MM.1S (cell line): ENCODE measurements at regions not wholly inside any gene's neighbourhood (a gene's known extent, or its start where the extent isn't known, plus 50 kb on each side); places are given as distances from the start of the nearest gene placed in this dataset.

Source experiments
- DNase-seq: peaks from one replicate; pipeline ENCODE4 v3.0.0-alpha.2; 2015
- H2AFZ ChIP-seq: fragments of 300-600 bp; sonication (generic); 2 replicates; pipeline ENCODE4 v1.6.0; 2016; ENCODE audit warnings: antibody characterized with exemption, low read length
- H3F3A ChIP-seq: fragments of 300-600 bp; sonication (generic); 2 replicates; pipeline ENCODE4 v1.6.1; 2016; ENCODE audit warnings: mild to moderate bottlenecking, antibody characterized with exemption, low read length, moderate library complexity, mixed read lengths; ENCODE audit not compliant: insufficient read depth
- H3K27ac ChIP-seq: fragments of 300-600 bp; sonication (generic); 2 replicates; pipeline ENCODE4 v1.5.1; 2016; ENCODE audit warnings: mild to moderate bottlenecking, low read length
- H3K27me3 ChIP-seq: fragments of 300-600 bp; sonication (generic); replicated peaks from 2 replicates; pipeline ENCODE4 v1.6.0; 2016; ENCODE audit warnings: low read length; ENCODE audit not compliant: insufficient read depth
- H3K36me3 ChIP-seq: fragments of 300-600 bp; sonication (generic); replicated peaks from 2 replicates; pipeline ENCODE4 v1.6.1; 2016; ENCODE audit warnings: mild to moderate bottlenecking, low read length, mixed read lengths; ENCODE audit not compliant: insufficient read depth
- H3K4me1 ChIP-seq: fragments of 300-600 bp; sonication (generic); 2 replicates; pipeline ENCODE4 v1.6.1; 2016; ENCODE audit warnings: low read length, mixed read lengths
- H3K4me2 ChIP-seq: fragments of 300-600 bp; sonication (generic); 2 replicates; pipeline ENCODE4 v1.6.0; 2016; ENCODE audit warnings: low read depth, low read length
- H3K4me3 ChIP-seq: fragments of 300-600 bp; sonication (generic); 2 replicates; pipeline ENCODE4 v1.5.1; 2016; ENCODE audit warnings: low read length, mixed read lengths
- H3K79me2 ChIP-seq: fragments of 300-600 bp; sonication (generic); 2 replicates; pipeline ENCODE4 v1.6.1; 2016; ENCODE audit warnings: mixed run types, low read length, mixed read lengths
- H3K9ac ChIP-seq: fragments of 300-600 bp; sonication (generic); 2 replicates; pipeline ENCODE4 v1.6.1; 2016; ENCODE audit warnings: low read length, mixed read lengths
- H3K9me2 ChIP-seq: fragments of 300-600 bp; sonication (generic); replicated peaks from 2 replicates; pipeline ENCODE4 v1.6.1; 2016; ENCODE audit warnings: mild to moderate bottlenecking, low read length, mixed read lengths; ENCODE audit not compliant: insufficient read depth
- H3K9me3 ChIP-seq: fragments of 300-600 bp; sonication (generic); replicated peaks from 2 replicates; pipeline ENCODE4 v1.6.1; 2016; ENCODE audit warnings: mild to moderate bottlenecking, low read length, mixed read lengths; ENCODE audit not compliant: insufficient read depth
- H4K20me1 ChIP-seq: fragments of 300-600 bp; sonication (generic); 2 replicates; pipeline ENCODE4 v1.6.1; 2016; ENCODE audit warnings: mild to moderate bottlenecking, low read length, moderate library complexity, mixed read lengths; ENCODE audit not compliant: insufficient read depth
- EZH2 ChIP-seq: fragments of 300-600 bp; sonication (generic); optimal IDR thresholded peaks from 2 replicates; pipeline ENCODE3; 2017; ENCODE audit warnings: low read depth, mild to moderate bottlenecking, antibody characterized with exemption, low read length, mixed read lengths
- EZH2phosphoT487 ChIP-seq: fragments of 300-600 bp; sonication (generic); IDR thresholded peaks from 2 replicates; pipeline ENCODE4 v1.6.1; 2018; ENCODE audit warnings: antibody characterized with exemption, low read length
- TF ChIP-seq, protein P1 (sequence below): fragments of 300-600 bp; sonication (generic); IDR thresholded peaks from 2 replicates; pipeline ENCODE4 v1.5.1; 2016; ENCODE audit warnings: antibody characterized with exemption, low read length, mixed read lengths

- Histone ChIP-seq H3K4me3 (no peak overlapping the region), H3K79me2 (no peaks in the 10 kb centered on the region), H3K9me2 (no peaks in the 10 kb centered on the region), H3K36me3 (no peaks in the 10 kb centered on the region), H3K27ac (no peak overlapping the region), H3K9me3 (no peaks in the 10 kb centered on the region), H4K20me1 (no peaks in the 10 kb centered on the region), H3F3A (no peaks in the 10 kb centered on the region), H2AFZ (no peak overlapping the region), H3K4me1 (no peaks in the 10 kb centered on the region), H3K27me3 (no peaks in the 10 kb centered on the region), H3K4me2 (no peak overlapping the region), H3K9ac (no peak overlapping the region)
- no peak for DNase-seq
- no peak for TF ChIP-seq EZH2
- no peak for TF ChIP-seq EZH2phosphoT487
- TF ChIP-seq, protein P1, sequence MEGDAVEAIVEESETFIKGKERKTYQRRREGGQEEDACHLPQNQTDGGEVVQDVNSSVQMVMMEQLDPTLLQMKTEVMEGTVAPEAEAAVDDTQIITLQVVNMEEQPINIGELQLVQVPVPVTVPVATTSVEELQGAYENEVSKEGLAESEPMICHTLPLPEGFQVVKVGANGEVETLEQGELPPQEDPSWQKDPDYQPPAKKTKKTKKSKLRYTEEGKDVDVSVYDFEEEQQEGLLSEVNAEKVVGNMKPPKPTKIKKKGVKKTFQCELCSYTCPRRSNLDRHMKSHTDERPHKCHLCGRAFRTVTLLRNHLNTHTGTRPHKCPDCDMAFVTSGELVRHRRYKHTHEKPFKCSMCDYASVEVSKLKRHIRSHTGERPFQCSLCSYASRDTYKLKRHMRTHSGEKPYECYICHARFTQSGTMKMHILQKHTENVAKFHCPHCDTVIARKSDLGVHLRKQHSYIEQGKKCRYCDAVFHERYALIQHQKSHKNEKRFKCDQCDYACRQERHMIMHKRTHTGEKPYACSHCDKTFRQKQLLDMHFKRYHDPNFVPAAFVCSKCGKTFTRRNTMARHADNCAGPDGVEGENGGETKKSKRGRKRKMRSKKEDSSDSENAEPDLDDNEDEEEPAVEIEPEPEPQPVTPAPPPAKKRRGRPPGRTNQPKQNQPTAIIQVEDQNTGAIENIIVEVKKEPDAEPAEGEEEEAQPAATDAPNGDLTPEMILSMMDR = no peak
Observed at GRCh38 chr6:47149554-47149953, 107.4 kb upstream of the ADGRF1 start.

DNA sequence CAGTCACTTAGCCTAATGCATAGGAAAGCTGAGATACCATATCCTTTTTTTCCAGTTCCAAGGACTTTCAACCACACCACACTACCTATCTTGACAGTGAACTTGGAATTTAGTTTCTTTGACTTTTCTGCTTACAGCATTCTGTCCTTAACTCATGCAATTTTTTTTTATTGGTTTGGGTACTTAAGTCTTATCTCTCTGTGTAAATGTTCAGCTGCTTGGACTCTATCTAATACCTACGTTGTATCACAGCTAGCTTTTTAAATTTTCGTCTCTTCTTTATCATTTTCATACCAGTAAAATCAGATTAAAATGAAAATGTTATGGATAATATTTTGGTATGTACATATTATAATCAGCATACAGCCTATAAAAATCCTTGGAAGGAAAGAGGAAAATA is 106.9 kb upstream of the ADGRF1 start:
- Histone ChIP-seq H2AFZ (no peak overlapping the region), H3K36me3 (no peaks in the 10 kb centered on the region), H3K4me1 (no peaks in the 10 kb centered on the region), H3K9me3 (no peaks in the 10 kb centered on the region), H3K9me2 (no peaks in the 10 kb centered on the region), H3K27me3 (no peaks in the 10 kb centered on the region), H3F3A (no peaks in the 10 kb centered on the region), H3K79me2 (no peaks in the 10 kb centered on the region), H3K27ac (no peak overlapping the region), H3K4me3 (no peak overlapping the region), H3K4me2 (no peak overlapping the region), H4K20me1 (no peaks in the 10 kb centered on the region), H3K9ac (no peak overlapping the region)
- DNase-seq = no peak
- TF ChIP-seq EZH2phosphoT487 (no peak), EZH2 (no peak)

DNA sequence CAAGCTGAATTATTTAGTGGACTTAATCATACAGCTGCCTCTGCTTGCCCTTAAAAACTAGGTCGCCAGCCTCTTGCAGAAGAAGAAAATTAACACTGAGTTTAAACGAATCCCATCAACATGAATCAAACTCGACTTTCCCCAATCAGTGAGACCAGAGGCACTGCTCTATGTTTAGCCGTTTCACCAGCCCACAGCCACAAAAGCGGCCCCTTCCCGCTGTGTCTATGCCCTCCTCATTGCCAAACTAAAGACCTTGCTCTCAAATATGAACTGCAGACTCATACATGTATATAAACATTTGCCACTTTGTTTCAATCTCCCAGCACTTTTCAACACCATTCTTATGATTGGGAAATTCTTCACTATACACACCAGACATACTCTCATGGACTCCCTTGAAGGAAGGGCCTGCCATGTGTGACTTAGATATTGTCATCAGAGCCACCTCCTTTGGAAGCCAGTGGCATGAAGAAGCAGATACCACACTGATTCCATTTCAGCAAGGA is 105.8 kb upstream of the ADGRF1 start:
- Histone ChIP-seq H3K9ac (no peak overlapping the region), H3K27me3 (no peaks in the 10 kb centered on the region), H4K20me1 (no peaks in the 10 kb centered on the region), H3K79me2 (no peaks in the 10 kb centered on the region), H3K9me3 (no peaks in the 10 kb centered on the region), H3K27ac (no peak overlapping the region), H3F3A (no peaks in the 10 kb centered on the region), H3K4me1 (no peaks in the 10 kb centered on the region), H3K4me3 (no peak overlapping the region), H3K9me2 (no peaks in the 10 kb centered on the region), H3K4me2 (no peak overlapping the region), H2AFZ (no peak overlapping the region), H3K36me3 (no peaks in the 10 kb centered on the region)
- no peak for DNase-seq
- TF ChIP-seq, protein P1 = no peak
- TF ChIP-seq EZH2 = no peak
- TF ChIP-seq EZH2phosphoT487 = no peak

GRCh38 chr6:47147175-47147727 is 105.1 kb upstream of the ADGRF1 start:
- Histone ChIP-seq H3K9ac (no peak overlapping the region), H3K27ac (no peak overlapping the region), H3F3A (no peaks in the 10 kb centered on the region), H3K4me3 (no peak overlapping the region), H4K20me1 (no peaks in the 10 kb centered on the region), H3K27me3 (no peaks in the 10 kb centered on the region), H3K4me2 (no peak overlapping the region), H3K79me2 (no peaks in the 10 kb centered on the region), H2AFZ (no peak overlapping the region), H3K9me2 (no peaks in the 10 kb centered on the region), H3K9me3 (no peaks in the 10 kb centered on the region), H3K36me3 (no peaks in the 10 kb centered on the region), H3K4me1 (no peaks in the 10 kb centered on the region)
- no peak for DNase-seq
- TF ChIP-seq EZH2phosphoT487 = no peak
- TF ChIP-seq, protein P1 = no peak
- TF ChIP-seq EZH2 = no peak
